Esophagus muscularis mucosa (tissue), 4 donors: ENCODE measurements at regions not wholly inside any gene's neighbourhood (a gene's known extent, or its start where the extent isn't known, plus 50 kb on each side); places are given as distances from the start of the nearest gene placed in this dataset.

Experiments
- EP300 ChIP-seq: sonication (generic); formaldehyde crosslinking; IDR thresholded peaks from one replicate; pipeline ENCODE4 v1.6.1; 2017; ENCODE audit warnings: antibody characterized with exemption
- POLR2A ChIP-seq: fragments of 450-650 bp; IDR thresholded peaks from one replicate; pipeline ENCODE4 v1.6.1; 2017; ENCODE audit warnings: antibody characterized with exemption, moderate library complexity, mild to moderate bottlenecking, low read depth
- TF ChIP-seq, protein P1 (sequence below), 3 experiments: fragments of 200-600 bp in 2 of 3; fragments of 450-650 bp in 1 of 3; sonication (generic) in 2 of 3; IDR thresholded peaks; one replicate each; pipeline ENCODE4 v1.5.1; 2017 to 2019; ENCODE audit warnings: antibody characterized with exemption in 3 of 3, mild to moderate bottlenecking in 2 of 3, moderate library complexity in 1 of 3

DNA sequence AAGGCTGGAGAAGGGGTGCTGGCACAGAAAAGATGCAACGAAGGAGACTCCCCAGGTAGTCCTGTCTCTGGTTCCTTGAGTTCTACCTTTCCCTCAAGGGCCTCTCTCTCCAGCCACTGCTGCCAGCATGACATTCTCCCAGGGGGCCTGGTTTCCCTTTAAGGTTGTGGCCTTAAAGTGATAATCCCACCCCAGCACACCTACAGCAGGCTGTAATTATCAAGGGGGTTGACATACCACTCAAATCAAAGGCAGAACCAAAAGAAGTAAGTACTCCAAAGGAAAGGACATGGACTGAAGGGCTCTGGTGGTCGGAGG, 84.7 kb upstream of the KCNK12 start:
- TF ChIP-seq, protein P1, sequence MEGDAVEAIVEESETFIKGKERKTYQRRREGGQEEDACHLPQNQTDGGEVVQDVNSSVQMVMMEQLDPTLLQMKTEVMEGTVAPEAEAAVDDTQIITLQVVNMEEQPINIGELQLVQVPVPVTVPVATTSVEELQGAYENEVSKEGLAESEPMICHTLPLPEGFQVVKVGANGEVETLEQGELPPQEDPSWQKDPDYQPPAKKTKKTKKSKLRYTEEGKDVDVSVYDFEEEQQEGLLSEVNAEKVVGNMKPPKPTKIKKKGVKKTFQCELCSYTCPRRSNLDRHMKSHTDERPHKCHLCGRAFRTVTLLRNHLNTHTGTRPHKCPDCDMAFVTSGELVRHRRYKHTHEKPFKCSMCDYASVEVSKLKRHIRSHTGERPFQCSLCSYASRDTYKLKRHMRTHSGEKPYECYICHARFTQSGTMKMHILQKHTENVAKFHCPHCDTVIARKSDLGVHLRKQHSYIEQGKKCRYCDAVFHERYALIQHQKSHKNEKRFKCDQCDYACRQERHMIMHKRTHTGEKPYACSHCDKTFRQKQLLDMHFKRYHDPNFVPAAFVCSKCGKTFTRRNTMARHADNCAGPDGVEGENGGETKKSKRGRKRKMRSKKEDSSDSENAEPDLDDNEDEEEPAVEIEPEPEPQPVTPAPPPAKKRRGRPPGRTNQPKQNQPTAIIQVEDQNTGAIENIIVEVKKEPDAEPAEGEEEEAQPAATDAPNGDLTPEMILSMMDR (IDR thresholded peaks at IDR 0.05), result no peak
- TF ChIP-seq EP300, result no peak
- no peak for TF ChIP-seq POLR2A
